HG03039 (cell line): ENCODE measurements at regions not wholly inside any gene's neighbourhood (a gene's known extent, or its start where the extent isn't known, plus 50 kb on each side); places are given as distances from the start of the nearest gene placed in this dataset.

Source experiments
- ATAC-seq: cut with Tn5 transposase; IDR thresholded peaks from one replicate; pipeline ENCODE4 v1.9.1; 2021; ENCODE audit warnings: mild to moderate bottlenecking, moderate library complexity; ENCODE audit not compliant: unreplicated experiment

DNA sequence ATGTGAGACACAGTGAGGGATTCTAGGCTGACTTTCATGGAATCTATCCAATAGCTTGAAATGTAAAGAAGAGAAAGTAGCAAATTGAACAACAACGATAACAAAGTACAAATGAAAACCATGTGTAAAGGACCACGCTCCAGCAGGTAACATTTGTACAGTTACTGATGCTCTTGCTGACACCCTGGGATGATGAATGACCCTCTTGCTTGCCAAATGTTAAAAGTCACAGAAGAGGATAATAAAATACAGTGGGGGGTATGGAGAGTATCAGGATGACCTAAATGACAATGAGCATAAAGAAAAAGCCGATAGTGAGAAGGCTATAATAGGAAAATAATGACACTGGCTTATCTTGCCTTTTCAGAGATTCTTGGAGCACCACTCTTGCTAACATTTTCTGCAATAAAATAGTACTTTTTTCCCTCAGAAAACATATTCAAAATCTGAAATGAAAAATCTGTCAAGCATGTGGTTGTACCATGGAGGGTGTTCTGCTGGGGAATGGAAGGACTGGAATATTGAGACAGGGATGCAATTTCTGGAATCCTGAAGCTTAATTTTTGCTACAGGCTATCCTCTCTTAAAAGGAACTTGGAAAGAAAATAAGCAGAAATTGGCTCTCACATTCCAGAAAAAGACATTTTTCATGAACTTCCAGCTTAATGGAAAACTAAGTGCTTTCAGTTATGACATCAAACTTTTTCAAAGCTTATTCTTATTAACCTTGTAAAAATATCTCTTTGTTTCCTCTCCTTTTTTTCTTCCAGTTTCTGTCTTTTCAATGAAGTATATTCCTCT, 303.2 kb upstream of the GHITM start:
- ATAC-seq, result no peak

DNA sequence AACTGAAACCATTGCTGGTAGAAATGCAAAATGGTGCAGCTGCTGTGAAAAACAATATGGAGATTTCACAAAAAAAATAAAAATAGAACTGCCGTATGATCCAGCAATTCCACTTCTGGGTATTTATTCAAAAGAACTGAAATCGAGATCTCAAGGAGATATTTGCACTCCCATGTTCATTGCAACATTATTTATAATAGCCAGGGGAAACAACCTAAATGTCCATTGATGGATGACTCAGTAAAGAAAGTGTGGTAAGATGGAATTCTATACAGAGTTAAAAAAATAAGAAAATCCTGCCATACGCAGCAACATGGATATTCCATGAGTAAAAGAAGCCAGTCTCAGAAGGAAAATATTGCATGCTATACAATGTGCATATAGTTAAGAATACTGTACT, 290.6 kb upstream of the GHITM start:
- ATAC-seq, result no peak

DNA sequence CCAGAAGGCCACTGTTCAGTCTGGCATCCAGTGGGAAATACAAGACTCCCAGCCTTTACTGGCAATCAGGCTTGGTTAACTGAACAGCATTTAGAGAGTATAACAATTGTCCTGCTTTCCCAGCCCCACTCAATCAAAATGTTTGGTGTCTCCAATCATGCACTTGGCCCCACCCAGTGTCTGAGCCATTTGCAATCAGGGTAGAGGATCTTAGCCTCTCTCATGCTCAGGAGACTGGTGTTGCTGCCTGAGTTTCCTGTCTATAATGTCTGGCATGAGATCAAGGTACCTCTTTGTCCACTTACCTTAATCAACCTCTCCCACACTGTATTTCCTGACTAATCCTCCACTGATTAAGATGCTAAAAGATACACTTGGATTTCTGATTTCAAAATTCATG, 290.2 kb upstream of the GHITM start:
- ATAC-seq, result no peak

DNA sequence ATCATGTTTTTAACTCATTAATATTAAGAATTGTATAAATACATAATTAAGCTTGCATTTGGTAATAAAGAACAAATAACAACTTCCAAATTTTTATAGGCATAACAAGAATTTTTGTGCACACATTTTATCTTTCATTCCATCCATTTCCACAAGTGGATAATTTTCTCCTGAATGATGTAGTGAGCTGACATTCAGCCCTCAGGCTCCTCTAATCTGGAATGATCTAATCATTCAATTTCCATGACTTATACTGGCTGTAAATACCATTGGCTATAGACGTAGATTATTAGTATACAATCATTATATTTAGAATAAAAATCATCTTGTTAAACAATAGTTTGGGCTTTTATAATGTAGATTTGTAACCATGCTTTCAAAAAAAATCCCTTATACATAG, 287.2 kb upstream of the GHITM start:
- ATAC-seq, result no peak

DNA sequence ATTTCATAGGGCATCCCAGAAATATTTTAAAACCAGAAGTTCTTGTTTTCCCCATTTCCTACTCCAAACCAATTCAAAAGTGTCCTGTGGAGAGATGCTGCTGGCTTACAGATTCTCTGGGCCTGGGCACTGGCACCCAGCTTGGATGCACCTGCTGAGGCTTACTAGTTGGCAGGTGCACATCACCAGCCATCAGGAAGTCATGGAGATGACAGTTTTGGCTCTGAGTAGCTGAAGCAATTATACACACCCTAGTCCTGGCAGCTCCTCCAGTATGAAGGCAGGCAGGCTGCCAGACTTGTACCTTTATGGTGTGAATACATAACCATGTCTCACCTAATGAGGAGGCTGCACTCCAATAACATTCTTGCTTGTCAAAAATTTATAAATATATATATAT, 276.6 kb upstream of the GHITM start:
- ATAC-seq, result no peak

DNA sequence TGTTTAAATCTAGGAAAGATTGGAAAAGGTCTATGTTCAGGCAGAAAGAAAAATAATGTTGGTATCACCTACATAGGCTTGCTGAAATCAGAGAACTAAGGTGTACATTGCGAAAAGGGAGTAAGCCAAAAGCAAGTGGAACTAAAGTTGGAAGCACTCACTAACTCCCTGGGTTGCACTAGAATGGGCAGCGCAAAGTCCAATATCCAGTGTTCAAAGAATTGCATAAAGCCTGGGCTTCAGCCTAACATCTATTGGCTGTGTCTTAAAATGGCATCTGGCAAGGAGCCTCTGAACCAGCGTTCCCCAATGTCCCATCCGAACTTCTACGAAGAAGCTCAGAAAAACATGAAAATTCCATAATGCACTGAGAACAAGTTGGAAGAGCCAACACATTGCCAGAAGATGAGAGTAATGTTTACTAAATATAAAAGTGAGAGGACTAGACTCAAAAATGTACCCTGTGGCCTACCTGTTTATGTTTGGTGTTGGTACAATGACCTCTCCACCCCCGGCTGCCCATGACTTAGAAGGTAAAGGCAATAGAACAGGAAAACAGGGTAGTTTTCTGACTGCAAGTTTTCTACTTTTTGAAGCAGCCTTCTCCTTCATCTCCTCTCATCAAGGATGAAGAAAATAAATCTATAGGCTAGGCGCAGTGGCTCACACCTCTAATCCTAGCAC, 275.9 kb upstream of the GHITM start:
- no peak for ATAC-seq

DNA sequence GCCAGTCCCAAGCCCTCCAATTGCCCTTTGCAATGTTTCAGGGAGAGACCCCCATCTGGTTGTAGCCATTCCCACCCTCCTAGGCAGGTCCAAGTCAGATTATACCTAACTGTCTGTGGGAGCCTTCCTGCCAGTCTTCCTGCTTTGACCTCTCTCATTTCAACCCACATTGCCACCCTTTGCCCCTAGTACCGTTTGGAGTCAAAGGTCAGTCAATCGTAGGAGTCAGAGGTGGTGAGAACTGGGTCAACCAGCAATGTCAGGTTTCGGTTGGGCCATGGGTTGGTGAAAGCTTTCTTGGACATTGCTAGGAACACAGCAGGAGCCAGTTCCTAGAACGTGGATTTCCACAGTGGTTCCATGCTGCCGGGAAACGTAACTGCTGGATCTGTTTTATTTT, 269.4 kb upstream of the GHITM start:
- no peak for ATAC-seq

DNA sequence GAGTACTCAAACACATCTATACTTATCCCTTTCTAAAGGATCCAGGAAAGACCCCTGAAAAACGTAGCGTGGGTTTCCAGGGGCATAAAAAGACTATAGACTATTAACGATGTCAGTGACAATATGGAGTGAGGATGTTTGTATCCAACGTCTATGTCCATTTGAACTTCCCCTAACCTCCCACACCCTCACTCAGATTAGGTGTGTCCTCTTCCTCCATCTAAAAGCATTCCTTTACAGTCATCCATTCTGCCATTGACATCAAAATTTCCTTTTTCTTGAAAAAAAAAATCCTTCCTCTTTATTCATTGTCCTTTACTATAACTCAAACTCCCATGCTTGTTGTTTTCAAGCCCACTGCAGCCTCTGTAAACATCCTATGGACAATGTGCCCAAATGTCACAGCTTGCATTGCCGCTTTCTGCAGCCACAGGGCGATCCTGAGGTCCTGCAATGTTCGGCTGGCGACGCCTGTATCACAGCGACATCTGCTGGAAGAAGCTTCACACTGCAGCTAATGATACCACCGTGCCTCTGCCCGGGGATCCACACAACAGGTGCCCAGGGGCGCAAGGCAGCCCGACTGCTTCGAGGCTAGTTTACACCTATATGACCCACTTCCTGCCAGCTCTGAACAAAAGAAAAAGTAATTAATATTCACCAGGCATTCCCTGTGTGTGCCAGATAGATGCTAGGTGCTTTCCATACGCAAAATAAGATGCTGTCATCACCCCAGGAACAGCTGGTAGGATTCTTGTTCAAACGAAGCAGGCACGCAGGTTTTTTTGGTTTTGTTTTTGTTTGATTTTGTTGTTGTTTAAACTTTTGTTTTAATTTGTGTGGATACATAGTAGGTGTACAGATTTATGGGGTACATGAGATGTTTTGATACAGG, 267.9 kb upstream of the GHITM start:
- peak; percentile 91 for ATAC-seq

DNA sequence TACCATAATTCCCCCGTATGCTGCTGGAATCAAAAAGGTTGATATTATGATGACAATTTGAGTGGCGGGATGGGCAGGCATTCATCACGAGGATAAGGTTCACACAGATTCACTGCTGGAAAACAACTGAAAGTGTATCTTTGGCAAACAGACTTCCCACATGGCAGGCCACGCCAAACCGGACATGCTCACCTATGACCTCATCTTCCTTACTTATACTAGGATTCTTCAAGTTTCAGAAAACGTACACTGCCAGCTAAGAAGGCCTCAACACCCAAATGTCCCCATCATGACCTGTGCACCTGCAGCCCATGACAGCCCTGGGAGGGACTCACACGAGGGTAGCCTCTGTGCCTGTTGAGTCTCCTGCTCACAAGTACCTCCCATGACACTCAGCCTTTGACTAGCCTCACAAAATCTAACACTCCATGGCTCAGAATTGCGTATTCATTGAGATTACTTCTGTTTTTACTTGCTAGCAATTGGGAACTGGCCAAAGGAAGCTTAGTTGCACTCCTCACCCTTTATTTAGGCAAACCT, 259.0 kb upstream of the GHITM start:
- no peak for ATAC-seq

DNA sequence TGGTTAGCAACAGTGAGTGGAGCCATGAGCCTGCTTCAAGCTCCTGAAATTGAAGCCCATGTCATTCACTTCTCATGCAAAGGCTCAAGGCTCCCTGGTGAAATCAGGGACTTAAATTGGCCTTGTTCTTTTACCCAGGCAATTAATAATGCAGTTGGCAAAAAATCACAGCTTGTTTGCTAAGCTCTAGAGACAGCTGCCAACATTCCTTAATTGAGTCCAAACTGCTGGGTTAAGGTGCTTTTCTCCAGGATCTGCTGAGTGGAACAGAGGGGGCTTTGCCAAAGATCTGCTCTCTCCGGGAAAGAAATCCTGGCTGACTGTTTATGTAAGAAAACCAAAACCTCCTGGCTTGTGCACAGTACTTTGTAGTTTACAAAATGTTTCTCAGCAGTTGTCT, 257.6 kb upstream of the GHITM start:
- ATAC-seq, result no peak

DNA sequence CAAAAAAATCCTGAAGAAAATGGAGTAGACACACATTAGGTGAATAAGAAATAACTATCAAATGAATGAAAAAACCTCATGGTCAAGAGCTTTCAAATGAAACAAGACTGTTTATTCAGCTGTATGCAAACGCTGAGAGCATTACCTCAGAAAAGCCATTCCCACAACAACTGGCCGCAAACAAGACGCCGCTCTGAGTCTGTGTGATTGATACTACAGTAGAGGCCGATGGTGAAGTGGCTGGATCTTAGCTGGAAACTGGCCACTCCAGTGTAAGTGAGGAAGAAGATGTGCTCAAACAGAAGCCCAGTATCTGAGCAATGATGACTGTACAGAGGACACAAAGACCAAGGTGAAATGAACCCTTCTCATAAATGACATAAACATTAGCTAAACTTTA, 252.4 kb upstream of the GHITM start:
- ATAC-seq, result no peak

DNA sequence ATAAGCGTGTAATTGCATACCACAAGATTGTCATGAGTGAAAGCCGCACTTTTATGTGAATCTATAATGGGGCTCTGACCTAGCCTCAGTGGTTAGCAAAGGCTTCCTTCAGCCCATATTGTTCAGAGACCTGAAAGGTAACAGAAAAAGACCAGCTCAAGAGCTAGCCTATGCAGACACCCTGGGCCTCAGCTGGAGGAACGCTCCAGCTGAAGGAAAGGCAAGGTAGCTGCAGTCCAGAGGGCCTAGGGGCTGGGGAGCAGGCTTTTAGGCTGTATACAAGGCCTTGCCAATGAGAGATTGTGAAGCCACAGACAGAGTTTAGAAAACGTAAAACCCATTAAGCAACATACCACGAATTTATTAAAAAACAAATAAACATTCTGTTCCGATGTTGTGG, 246.6 kb upstream of the GHITM start:
- no peak for ATAC-seq

DNA sequence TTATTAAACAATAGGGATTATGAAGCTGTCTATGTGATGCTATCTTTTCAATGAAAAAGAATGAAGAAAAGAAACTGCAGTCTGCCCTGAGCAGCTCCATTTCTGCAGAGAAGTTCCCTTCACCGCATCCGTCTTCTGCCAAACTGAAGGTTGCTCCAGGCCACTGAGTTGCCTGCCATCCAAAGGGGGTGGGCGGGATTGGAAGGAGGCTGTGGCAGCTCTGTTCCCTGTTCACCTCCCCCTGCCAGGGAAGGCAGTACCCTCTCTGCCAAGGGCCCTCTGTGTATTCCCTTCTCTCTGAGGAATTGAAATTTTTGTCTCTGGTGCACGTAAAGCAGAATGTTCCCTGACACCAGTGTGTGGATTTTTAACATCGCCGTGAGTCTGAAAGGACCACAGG, 243.1 kb upstream of the GHITM start:
- no peak for ATAC-seq

DNA sequence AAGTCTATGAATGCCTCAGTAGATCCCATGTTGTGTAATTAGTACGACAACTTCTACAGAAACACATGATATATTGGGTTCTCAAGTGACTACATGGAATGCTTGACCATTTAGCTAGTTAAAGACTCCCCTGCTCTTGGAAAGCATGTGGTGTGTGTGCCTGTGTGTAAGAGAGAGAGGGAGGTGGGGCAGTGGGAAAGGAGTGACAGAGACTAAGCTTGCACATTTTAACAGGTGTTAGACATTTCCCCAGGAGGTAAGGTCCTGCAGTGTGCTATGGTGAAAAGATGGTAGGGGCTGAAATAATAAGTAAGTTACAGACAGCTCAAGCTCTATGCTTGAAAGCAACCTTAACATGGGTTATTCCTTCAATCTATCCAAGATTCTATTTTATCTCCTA, 241.7 kb upstream of the GHITM start:
- no peak for ATAC-seq

DNA sequence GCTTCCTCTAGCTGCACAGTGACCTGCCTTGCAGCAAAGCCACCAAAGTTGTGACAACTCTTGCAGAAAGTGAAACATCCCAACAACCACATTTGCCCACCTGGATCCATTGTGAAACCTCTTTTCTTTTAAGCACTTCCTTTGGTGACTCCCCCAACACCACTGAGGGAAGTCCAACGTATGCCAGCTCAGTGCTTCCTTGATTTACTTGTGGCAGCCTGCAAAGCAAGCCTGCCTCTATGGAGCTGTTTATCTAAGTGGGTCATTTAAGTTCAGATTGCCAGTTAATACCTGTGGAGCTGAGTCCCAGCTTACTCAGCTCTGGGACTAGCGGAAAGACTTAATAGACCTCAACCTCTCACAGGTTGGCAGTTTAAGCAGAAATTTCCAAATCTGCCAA, 230.8 kb upstream of the GHITM start:
- no peak for ATAC-seq

DNA sequence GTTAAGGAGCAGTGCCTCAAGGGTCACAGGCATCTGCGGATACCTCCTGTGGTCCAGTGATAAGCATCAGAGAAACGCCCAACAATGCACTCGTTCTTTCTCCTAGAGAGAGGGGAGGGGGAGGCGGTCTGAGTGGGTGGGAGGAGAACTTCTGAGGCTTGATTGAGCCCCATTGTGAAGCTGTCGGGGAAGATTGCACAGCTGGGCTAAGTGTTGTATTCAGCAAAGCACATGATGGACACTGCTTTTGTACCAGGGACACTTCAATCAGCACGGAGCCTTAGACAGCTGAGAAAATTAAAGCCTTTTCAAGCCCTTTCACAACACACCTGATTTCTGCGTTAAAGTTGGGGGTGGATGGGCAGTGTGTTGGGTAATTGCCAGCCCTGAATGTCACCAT, 230.3 kb upstream of the GHITM start:
- no peak for ATAC-seq

DNA sequence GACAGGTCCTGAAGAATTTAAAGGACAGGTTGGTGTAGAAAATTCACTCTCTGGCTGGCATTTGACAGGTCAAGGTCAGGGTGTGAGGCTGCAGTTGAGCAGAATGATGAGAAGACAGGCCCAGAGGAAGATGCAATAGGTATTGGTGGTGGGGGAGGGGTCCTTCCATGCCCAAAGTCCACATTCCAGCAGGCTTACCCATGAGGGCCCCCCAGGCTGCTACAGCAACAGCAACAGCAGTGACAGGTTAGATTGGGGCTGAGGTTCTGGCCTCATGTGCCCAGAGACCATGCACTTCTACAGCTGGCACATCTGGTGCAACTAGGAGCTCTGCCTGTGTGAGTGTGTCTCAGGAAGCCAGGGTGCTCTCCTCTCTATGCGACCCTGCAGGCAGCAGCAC, 223.5 kb upstream of the GHITM start:
- no peak for ATAC-seq

DNA sequence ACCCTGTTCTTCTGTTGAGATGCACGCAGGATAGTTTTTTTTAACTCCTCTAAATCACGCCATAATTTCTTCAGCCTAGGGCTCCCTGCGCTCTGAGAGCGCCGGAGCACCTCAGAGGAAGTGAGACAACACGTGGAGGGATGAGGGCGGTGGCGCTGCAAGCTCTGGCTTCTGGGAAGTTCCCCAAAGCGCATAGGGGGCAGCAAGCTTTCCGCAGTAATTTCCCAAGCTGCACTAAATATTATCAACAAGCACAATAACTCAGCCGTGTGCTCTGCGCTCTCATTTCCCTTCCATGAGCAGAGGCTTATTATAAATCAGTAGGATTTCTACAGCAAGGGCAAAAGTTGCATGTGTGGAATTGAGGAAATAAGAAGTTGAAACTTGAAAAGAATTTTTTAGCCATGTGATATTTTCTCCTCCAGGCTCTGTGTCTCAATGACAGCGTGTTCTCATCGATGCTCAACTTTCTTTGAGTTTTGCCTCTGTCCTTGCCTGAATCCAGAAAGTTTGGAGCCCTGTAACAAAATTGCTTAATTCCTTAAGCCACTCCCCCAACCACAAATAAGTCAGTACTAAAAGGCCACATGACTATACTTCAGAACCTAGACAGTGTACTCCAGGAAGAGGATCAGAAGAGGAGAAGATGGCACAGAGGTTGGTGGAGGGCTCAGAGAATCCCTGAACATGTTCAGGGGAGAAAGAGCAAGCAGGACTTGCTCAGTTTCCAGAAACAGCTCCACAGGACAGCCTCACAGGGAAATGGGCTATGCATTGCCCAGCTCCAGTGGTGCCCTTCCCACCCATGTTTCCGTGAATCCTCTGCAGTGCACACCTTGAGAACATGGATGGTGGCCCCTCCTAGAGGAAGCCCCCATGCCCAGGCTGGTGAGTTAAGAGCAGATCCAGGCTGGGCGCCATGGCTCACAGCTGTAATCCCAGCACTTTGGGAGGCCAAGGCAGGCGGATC, 221.5 kb upstream of the GHITM start:
- peak; percentile 72 for ATAC-seq

DNA sequence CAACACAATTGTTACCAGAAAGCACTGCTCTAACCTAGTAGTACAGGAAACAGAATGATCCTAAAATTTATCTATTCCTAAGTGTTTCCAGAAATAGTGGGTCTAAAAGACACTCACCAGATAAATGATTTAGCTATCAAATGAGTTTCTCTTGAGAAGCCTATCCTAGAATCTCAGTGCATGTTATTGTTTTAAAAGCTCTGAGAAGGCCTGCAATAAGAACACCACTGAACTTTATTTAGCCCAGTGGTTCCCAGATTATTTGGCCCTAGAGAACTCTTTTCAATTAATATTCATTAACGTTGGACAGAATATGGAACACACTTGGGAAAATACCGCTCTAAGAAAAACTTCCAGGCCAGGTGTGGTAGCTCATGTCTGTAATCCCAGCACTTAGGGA, 220.1 kb upstream of the GHITM start:
- no peak for ATAC-seq
